Prostate gland (tissue), 2 donors: ENCODE measurements at regions not wholly inside any gene's neighbourhood (a gene's known extent, or its start where the extent isn't known, plus 50 kb on each side); places are given as distances from the start of the nearest gene placed in this dataset.

Source experiments
- CTCF ChIP-seq, 4 experiments: fragments of 200-600 bp in 2 of 4; fragments of 450-650 bp in 2 of 4; sonication (generic) in 2 of 4; IDR thresholded peaks; 1 replicate in 3 of 4; 2 replicates in 1 of 4; pipeline ENCODE4 v1.5.1; 2016 to 2019; ENCODE audit warnings: antibody characterized with exemption in 4 of 4, mild to moderate bottlenecking in 2 of 4, moderate library complexity in 2 of 4
- POLR2A ChIP-seq: fragments of 450-650 bp; IDR thresholded peaks from one replicate; pipeline ENCODE4 v1.6.1; 2016; ENCODE audit warnings: antibody characterized with exemption, mild to moderate bottlenecking
- POLR2AphosphoS5 ChIP-seq: sonication (generic); formaldehyde crosslinking; IDR thresholded peaks from one replicate; pipeline ENCODE4 v1.6.1; 2017; ENCODE audit warnings: antibody characterized with exemption

DNA sequence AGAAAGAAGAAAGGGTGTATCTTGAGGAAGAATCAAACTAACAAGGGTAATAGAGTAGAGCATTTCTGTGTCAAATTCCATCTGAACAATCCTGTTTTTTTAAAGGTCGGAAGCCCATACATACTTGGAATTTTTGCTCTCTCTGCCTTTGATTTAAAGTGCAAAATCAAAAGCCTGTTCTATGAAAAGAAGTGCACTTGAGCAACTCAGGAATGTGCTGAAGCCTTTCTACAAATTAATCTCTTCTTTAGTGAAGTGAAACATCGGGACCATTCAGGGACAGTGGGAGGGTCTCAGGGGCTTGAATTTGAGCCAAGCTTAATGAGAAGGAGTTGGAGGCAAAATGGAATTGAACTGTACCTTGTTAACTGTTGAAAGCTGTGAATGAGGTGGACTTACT, 1008.5 kb upstream of the LCORL start:
- no peak for TF ChIP-seq CTCF (IDR thresholded peaks at IDR 0.05)
- no peak for TF ChIP-seq POLR2A
- TF ChIP-seq POLR2AphosphoS5: no peak
